G401 (cell line): ENCODE measurements at regions not wholly inside any gene's neighbourhood (a gene's known extent, or its start where the extent isn't known, plus 50 kb on each side); places are given as distances from the start of the nearest gene placed in this dataset.

Experiments
- DNase-seq: peaks from one replicate; pipeline ENCODE4 v3.0.0-alpha.2; 2015; ENCODE audit warnings: low spot score
- in situ Hi-C: cut with HindIII; loops from 2 replicates; pipeline ENCODE4 v1.10.0; 2016; ENCODE audit warnings: low sequenced_read_pairs, mixed read lengths

DNA sequence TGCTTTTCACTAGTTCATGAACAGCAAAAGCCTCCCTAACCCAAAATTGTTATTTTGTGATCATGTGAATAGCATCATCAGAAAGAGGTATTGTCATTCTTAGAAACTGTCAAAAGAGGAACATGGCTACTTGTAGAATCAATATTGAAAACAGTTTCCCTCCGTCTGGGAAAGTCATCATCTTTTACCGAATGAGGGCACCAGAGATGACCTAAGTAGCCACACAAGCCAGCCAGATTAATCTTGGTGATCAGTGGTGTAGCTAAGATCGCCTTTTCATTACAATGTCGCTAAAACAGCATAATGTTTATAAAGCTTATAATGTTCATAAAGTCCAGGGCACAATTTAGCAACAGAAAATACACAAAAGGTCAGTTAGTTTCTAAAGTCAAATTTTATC, 136.1 kb downstream of the SIPA1L2 start:
- in situ Hi-C loops: no loop called here
- no peak for DNase-seq

DNA sequence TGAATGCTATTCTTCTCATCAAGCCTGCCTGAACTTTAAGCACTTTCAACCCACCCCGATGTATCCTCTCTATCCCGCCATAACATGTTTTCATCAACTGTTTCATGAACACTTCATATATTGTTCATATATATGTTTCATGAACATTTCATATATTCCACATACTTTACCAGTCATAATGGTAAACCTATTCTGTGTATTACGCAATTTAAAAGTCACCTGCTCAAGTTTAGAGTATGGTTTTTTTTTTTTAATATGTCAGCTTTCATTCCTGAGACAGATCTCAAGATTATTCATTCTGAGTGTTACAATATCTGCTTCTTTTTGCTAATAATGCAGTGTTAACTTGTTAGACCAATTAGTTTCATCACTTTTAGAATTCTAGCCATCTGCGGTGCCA, 140.7 kb downstream of the SIPA1L2 start:
- no peak for DNase-seq
- in situ Hi-C loops: no loop called here

DNA sequence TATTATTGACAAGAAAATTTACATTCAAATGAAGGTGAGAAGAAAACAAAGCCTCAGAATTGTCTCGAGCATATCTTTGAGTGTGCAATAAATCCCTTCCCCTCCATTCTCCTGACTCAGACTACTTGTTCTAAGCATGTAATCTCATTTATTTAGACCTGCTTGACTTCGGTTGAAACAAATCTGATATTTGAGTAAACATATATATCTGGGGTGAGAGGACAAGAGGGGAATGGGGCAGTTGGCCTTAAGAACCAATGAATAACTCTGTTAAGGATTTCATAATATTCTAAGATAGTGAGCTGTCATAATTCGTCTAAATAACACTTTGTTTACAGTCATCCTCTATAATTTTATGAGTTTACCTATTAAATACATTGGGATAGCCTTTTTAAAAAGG, 142.7 kb downstream of the SIPA1L2 start:
- DNase-seq: no peak
- in situ Hi-C loops: no loop called here

DNA sequence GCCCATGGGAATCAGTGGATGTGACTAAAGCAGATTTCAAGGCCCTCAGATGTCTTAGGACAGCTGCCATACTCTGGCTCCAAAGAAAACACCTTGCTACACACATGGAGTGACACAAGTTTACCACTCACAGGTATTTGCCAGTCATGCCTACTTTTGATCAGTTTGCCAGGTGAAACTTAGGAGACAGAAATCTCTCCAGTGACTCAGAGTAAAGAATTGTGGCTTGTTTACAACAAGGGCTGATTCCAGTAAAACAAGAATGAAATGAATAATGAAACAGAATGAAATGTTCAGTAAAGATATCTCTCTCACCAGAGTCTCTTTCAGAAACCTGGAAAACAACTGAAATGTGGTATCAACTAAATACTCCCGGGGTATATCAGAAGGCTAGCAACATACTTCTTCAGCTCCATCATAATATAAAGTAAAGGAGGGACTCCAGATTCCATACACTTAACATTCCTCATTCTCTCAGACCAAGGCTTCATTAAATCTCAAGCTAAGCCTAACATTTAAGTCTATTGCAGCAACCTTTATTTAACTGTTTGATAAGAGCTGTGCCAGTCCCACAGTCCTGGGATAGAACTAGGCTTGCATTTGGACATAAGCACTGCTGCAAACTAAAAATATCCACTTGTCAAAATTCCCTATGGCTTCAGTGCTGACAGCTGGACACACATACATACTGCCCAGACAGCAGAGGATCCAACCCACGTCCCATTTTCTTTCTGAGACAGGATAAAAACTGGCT, 143.3 kb downstream of the SIPA1L2 start:
- no peak for DNase-seq
- in situ Hi-C loops: no loop called here

DNA sequence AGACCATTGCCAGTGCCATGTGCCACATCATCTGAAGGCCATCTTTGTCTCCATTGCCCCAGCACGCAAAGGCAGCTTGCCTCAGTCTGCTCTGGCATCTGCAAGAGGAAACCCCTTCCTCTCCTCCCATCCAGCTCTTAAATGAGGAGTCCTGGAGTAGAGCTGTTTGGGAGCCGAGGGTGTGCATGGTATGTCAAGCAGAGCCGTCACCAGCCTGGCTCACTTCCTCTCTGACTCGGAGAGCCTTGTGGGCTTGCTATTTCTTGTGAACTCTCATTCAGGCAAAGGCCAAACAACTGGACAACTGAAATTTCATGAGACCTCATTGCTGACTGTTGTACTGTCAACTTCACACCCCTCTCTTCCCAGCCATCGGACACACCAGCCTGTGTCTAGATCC, 143.9 kb downstream of the SIPA1L2 start:
- in situ Hi-C loops: no loop called here
- no peak for DNase-seq

DNA sequence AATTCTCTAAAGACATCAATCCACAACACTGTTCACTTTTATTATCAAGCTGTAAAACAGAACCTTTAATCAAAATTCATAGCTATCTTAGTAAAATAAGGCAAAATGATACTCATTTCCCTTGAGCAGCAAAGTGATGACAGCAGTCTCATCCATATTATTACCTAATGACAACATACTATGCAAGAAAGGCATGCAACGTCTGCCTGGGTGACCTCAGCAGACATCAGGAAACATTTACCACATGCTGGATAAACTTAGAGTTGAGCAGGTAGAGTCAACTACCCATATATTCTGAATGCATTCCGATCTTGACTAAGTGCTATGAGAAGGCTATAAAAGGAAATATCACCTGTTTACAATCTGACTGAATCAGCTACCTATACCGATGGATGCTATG, 145.1 kb downstream of the SIPA1L2 start:
- in situ Hi-C loops: no loop called here
- no peak for DNase-seq

DNA sequence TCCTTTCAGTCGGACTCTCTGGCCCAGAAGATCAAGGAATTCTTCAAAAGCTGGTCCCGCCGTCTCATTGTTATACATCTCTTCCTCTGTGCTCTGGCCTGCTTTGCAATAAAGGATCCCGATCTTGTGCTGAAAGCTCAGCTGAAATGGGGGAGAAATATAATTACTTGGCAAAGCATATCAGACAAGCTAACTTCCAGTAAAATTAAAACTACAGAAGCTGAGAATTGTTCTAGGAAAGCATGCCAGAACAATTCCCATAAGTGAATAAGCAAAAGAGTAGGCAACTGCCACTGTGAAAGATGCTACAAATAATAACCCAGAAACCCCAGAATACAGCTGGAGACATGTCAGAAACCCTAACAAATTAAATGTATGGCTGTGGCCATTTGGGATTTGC, 146.1 kb downstream of the SIPA1L2 start:
- in situ Hi-C loops: no loop called here
- no peak for DNase-seq

DNA sequence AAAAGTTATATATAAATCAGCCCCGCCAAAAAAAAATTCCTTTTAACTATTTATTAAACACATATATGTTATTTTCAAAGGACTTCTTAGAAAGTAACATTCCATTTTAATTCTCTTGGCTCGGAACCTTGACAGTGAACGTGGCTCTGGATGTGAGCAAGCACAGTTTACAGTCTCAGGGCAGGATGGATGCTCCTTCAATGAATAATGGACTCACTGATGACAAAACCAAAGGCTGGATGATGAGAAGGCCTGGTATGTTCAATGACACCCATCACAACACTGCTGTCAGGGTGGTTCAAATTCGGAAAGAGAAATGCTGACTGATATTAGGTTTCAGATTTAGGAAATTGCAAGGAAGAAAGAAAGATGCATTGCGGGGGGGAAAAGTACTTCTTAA, 148.8 kb downstream of the SIPA1L2 start:
- in situ Hi-C loops: no loop called here
- no peak for DNase-seq

DNA sequence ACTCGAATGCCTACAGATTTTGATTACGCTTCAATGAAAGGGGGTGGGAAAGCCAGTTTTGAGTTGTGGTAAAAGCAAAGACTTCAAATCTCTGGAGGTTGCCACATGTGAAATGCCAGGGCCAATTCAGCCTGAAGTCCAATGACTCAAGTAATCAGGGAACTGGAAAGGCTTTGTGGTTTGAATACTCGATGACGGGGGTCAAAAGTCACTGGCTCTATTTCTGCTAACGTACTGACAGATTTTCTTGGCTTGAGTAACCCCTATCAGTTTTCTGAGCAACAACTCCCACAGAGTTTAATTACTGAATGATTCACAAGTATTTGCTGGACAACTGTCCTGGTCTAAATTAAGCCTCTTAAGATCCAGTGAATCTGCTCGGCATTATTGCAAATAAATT, 152.2 kb downstream of the SIPA1L2 start:
- in situ Hi-C loops: no loop called here
- DNase-seq: no peak

DNA sequence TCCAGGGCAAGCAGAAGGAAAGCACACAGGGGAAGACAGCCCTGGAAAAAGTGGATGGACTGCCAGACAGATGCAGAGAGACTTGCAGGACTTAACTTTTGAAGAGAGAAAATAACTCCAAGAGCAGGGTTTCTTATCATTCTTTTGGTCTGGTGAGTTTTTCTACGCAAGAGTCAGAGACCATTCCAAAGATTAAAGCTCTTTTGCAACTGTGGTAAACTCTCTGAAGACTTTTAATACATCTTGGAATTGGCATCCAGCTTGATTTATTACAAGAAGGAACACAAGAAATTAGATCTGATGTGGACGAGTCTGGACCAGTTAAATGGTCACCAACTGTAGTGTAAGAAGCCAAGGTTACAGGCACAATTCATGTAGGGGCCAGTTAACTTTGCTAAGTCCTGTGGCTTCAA, 153.4 kb downstream of the SIPA1L2 start:
- in situ Hi-C loops: no loop called here
- DNase-seq: no peak

DNA sequence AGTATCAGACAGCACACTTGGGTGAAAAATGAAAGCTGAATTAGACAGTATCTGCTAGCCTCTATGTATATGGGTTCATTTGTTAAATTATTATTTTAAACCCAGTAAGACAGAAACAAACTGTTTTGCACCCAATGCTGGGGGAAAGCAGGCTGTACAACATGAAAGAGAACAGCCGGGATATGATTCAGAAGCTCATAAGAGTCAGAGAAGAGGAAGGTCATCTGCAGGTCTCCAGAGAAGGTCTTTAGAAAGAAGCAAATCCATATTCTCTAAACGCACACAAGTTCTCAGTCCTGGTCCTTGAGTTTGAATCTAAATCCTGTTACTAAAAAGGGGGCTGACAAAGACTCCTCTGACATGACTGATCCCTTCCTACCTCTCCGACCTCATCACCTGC, 155.1 kb downstream of the SIPA1L2 start:
- in situ Hi-C loops: no loop called here
- DNase-seq: no peak

DNA sequence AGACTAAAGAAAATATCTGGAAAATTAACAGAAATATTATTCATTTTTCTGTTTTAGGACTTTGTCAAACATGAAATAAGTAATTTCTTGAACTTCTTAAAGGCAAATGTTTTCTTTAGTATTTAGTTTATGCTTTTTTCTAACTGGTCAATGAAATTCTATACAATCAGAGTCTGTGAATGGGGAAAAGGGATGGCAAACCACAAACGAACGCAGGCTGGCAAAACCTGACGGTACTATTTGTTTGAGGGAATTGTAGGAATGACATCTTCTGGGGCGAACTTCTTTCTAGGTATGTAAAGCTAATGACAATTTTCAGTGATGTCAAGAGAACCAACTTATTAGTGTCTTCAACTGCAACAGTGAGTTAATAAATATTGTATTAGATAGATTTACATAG, 156.0 kb downstream of the SIPA1L2 start:
- in situ Hi-C loops: no loop called here

DNA sequence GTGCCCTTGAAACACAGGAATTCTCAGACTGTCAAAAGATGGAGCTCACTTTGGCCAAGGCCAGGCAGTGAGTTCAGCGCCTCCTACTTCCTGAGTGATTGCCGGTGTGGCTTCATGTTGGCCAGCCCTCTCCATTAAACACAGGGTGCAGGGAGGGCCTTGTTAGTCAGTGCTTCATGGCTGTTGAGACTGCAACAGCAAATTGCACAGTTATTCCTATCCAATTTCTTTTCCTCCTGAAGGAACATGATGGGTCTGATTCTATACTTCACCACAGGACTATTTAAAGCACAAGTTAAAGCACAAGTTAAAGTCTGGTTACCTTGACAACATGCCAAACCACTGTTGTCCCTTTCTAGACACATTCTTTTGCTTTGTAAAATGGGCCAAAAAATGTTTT, 156.6 kb downstream of the SIPA1L2 start:
- DNase-seq: no peak
- in situ Hi-C loops: no loop called here

More for the DNA sequence above, 156.0 kb downstream of the SIPA1L2 start:
- no peak for DNase-seq

DNA sequence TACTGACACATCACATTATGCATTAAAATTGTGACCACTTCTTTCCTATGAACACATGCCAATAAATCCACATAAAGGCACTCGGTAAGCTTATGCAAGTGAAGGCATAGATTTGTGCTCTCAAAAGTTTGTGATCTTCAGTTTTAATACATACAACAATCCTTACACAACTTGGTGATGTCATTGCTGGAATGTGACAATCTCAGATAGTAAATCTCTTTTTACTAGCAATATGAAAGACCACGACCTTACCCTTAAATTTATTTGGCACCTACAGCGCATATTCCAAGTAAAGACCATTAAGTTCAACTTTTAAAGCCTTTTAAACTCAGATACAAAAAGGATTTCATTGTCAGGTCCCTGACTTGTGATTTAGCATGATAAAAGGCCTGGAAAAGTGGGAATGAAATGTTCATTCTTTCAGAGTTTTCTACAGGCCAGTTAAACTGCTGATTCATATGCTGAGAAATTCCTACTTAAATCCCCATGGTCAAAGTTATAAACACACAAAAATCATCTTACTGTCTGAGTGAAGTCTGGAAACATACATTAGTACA, 157.4 kb downstream of the SIPA1L2 start:
- in situ Hi-C loops: no loop called here
- no peak for DNase-seq

DNA sequence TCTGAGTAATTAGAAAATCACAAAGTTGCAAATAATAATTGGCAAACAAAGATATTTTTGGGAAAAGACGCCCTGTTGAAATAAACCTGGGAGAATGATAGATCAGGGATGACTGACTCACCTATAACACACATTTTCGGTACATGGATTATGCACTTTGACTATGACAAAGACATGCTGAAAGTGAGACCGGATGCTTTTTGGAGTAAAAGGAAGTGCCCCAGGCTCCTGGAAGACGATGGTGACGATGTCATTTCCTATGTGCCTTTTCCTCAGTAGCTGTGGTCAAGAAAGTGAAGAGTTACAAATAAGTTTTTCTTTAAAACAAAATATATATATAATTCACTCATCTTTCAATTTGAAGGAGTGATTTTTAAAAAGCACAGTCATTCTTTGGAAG, 158.7 kb downstream of the SIPA1L2 start:
- in situ Hi-C loops: no loop called here
- no peak for DNase-seq

DNA sequence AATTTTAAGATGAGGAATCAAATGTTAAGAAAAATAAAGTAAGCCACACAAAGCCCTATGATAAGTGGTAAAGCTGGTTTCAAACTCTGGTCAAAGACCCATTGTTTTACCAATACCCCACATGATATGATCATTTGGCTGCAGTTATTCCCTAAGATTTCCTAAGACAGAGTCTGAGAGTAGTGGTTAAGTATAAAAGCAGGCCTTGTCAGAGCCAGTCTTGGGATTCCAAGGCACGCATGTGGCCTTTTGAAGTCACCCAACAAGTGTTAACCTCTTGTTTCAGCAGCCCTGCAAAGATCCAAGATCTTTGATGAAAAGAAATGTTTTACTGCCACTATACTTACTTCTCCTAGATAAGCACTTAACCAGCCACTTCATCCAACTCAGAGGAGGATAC, 159.2 kb downstream of the SIPA1L2 start:
- no peak for DNase-seq
- in situ Hi-C loops: no loop called here

DNA sequence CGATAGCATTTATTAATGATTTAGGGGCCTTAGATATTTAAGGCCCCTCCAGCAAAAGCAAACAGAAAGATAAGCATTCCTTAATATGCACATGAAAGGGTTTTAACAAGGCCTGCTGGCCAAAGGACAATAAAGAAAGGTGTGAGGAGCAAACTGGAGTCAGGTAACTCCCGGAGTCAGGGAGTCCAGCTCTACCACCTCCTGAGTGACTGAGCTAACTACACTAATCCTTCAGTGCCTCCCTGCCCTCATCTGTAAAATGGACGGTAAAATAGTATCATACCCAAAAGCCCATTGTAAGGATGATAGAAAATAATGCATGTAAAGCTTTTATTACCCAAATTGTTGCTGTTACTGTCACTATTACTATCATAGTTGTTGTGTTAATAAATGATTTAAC, 161.7 kb downstream of the SIPA1L2 start:
- in situ Hi-C loops: no loop called here
- no peak for DNase-seq

DNA sequence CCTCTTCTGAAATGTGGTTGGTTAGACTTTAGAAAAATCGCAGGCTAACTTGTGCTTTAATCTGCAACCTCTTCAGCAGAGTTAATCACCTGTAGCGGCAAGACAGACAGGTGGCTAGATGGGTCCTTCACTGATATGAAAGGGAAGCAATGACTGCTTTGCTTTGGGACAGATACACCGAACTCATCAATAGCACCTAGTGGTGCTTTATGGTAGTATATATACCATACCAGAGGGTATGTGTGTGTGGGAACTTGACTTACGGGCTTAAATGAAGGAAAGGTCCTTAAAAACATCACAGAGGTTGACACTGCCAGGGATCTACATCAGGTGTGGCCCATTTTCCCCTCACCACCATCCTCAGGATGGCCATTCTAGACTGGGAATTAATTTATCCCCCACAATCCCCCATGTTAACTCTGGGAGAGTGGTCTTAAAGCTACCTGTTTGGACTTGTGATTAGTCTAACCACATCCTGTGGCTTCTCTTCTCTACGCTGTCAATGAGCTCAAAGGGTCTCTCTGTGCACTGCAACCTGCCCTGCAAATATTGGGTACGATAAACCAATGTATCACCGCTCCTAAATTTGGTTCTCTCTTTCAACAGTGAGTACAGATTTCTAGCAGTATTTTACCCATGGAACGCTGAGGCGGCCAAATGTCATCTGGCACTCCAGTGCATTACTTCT, 162.7 kb downstream of the SIPA1L2 start:
- in situ Hi-C loops: no loop called here
- no peak for DNase-seq

DNA sequence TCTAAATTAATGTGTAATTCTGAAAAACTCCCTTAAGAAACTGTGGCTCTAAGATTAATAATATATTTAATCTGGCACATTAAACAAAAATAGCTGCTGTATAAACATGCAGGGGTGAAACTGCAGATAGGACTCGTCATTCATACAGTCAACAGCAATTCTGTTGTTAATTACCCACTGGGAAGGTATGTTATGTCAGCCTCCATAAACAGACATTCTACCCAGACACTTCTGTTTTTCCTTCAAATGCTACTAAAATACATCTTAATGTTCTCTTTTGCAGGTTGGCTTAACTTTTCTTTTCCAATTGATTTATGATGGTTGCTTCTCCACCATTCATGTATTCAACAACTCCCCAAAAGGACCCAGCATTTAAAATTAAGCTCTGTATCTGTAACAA, 165.6 kb downstream of the SIPA1L2 start:
- no peak for DNase-seq
- in situ Hi-C loops: no loop called here

DNA sequence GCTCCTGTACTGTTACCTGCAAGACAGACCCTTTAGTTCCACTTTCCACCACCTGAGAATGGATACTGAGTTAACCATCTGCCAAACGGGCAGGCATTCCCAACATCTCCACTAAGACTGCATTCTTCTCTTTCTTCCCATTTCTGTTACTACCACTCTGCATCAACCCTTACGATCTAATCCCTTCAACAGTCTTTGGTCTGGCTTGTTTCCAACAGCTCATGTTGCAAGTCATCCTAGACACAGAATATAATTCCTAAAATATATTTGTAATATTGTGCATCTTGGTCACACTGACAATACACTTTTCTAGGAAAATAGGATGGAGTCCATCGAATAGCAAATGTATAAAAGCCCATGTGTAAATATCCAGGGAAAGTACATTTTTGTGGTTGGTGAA, 166.7 kb downstream of the SIPA1L2 start:
- no peak for DNase-seq
- in situ Hi-C loops: no loop called here

DNA sequence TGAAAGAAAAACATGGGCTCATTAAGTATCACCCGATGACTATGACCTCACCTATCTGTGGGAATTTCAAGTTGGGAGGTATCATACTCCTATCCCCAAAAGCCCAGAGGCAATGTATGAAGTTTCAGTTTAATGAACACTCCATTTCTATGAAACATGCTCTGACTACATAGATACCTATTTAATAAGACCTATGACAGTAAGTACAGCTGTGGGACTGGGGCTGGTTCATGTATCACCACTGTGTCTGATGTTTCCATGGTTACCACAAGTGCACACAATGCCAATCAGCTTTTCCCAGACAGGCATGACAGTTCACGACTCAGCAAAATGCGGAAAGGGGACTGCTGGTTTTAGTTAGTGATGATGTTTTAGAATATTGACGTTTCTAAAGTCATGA, 167.7 kb downstream of the SIPA1L2 start:
- in situ Hi-C loops: no loop called here
- DNase-seq: no peak
